ENCODE measurements at regions not wholly inside any gene's neighbourhood (a gene's known extent, or its start where the extent isn't known, plus 50 kb on each side); places are given as distances from the start of the nearest gene placed in this dataset.

DNA sequence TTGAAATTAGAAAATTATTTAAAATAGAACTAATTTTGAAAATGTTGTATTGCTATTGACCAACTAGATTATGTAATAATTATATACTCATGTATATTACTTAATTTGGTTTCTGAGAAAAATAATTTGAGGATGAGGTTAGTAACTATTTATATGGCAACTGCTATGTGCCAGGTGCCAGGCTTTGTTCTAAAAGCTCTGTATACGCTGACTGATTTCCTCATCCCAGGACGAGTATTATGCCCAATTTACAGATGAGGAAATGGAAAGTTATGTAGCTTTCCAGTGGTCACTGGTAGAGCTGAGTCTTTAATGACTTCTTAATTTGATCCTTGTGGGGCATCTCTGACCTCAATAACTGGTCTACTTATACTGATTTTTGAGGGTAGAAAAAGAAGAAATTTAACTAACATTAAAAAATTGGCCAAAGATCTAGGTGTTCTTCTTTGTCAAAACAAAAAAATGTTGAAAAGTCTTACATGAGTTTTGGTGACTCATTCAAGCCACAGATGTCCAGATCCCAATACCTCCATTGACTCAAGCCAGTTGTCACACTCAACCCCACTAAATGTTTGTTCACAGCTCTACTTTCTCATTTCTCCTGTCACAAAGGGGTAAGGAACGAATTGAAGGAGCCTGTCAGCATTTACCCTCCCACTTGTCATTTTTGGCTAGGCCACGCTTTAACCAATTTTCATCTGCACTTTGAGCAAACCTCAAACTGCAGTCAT is 228.1 kb upstream of the MEF2C start:
- no peak overlapping the region for H3K4me3 ChIP-seq (replicated peaks in 1 of 3; ENCODE audit: insufficient read depth in 1 of 3, low read depth in 1 of 3, low read length in 3 of 3)
- no peaks in the 10 kb centered on the region for H3K9me1 ChIP-seq (replicated peaks; ENCODE audit: control insufficient read depth, extremely low read depth, insufficient read depth, low read length)
- no peaks in the 10 kb centered on the region for H3K79me2 ChIP-seq (ENCODE audit: control insufficient read depth, insufficient read depth, low read length)
- H3K36me3 ChIP-seq (ENCODE audit: control insufficient read depth in 2 of 2, extremely low read depth in 1 of 2, insufficient read depth in 2 of 2, low read length in 2 of 2), result no peaks in the 10 kb centered on the region
- TF ChIP-seq FOS (IDR thresholded peaks at IDR 0.05; ENCODE audit: borderline replicate concordance, insufficient read depth, low read length) (no peak), GATA2 (IDR thresholded peaks at IDR 0.05; ENCODE audit: insufficient read depth, insufficient read length, low read depth, low read length) (no peak), POLR2A (IDR thresholded peaks at IDR 0.05; ENCODE audit: low read depth, low read length) (no peak), POLR2AphosphoS5 (IDR thresholded peaks at IDR 0.05; ENCODE audit: insufficient read depth, low read depth, low read length) (no peak), EZH2 (IDR thresholded peaks at IDR 0.05; ENCODE audit: borderline replicate concordance, low read depth, low read length, severe bottlenecking) (no peak), JUN (IDR thresholded peaks at IDR 0.05; ENCODE audit: borderline replicate concordance, insufficient read depth, insufficient read length, low read depth) (no peak), MYC (IDR thresholded peaks at IDR 0.05; ENCODE audit: low read depth, low read length) (no peak)
- TF ChIP-seq, protein P1, sequence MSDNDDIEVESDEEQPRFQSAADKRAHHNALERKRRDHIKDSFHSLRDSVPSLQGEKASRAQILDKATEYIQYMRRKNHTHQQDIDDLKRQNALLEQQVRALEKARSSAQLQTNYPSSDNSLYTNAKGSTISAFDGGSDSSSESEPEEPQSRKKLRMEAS (IDR thresholded peaks at IDR 0.05; ENCODE audit: insufficient read depth, insufficient read length), result no peak
- TF ChIP-seq, protein P2, sequence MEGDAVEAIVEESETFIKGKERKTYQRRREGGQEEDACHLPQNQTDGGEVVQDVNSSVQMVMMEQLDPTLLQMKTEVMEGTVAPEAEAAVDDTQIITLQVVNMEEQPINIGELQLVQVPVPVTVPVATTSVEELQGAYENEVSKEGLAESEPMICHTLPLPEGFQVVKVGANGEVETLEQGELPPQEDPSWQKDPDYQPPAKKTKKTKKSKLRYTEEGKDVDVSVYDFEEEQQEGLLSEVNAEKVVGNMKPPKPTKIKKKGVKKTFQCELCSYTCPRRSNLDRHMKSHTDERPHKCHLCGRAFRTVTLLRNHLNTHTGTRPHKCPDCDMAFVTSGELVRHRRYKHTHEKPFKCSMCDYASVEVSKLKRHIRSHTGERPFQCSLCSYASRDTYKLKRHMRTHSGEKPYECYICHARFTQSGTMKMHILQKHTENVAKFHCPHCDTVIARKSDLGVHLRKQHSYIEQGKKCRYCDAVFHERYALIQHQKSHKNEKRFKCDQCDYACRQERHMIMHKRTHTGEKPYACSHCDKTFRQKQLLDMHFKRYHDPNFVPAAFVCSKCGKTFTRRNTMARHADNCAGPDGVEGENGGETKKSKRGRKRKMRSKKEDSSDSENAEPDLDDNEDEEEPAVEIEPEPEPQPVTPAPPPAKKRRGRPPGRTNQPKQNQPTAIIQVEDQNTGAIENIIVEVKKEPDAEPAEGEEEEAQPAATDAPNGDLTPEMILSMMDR (IDR thresholded peaks at IDR 0.05; ENCODE audit: extremely low read depth in 1 of 2, insufficient read depth in 1 of 2, low read depth in 1 of 2, low read length in 2 of 2), result no peak
- FAIRE-seq (no peak), DNase-seq (ENCODE audit: low read depth, low spot score) (no peak)
- ChIA-PET POLR2A (no interaction called here), CTCF (interaction anchor here (0.7 kb wide), 1 partner anchor 49 kb away, joined by 3 read pairs; no protein-coding TSS in a partner anchor)
- no peaks in the 10 kb centered on the region for H4K20me1 ChIP-seq (replicated peaks; ENCODE audit: control insufficient read depth, extremely low read depth, insufficient read depth, low read length)
- H3K27ac ChIP-seq (ENCODE audit: insufficient read depth, low read depth, low read length), result no peak overlapping the region
- BruUV-seq (replicated peaks), result no TSS peak
- no peak overlapping the region for H3K4me2 ChIP-seq (ENCODE audit: insufficient read depth, low read length)
- no peaks in the 10 kb centered on the region for H3K4me1 ChIP-seq (ENCODE audit: control insufficient read depth, extremely low read depth, insufficient read depth, low read length)
- no peak overlapping the region for H3K9ac ChIP-seq (replicated peaks; ENCODE audit: extremely low read depth, insufficient read depth, low read length)
- H3K27me3 ChIP-seq (ENCODE audit: control insufficient read depth in 2 of 2, insufficient read depth in 2 of 2, low read length in 2 of 2), result no peaks in the 10 kb centered on the region
- H3K9me3 ChIP-seq (replicated peaks; ENCODE audit: control insufficient read depth, insufficient read depth, low read length), result no peaks in the 10 kb centered on the region
- intact Hi-C loops (cut with micrococcal nuclease) (no loop called here), dilution Hi-C loops (cut with MboI; ENCODE audit: extremely low pct_ligation_motif_present, low sequenced_read_pairs) (no loop called here)
- no peak overlapping the region for H2AFZ ChIP-seq (ENCODE audit: low read depth, low read length)

Data from endothelial cell of umbilical vein (primary cell).